Kidney epithelial cell (primary cell): ENCODE measurements at regions not wholly inside any gene's neighbourhood (a gene's known extent, or its start where the extent isn't known, plus 50 kb on each side); places are given as distances from the start of the nearest gene placed in this dataset.

Experiments
- DNase-seq: peaks from one replicate; pipeline ENCODE4 v3.0.0-alpha.2; 2010; ENCODE audit warnings: low read depth
- H3K27me3 ChIP-seq: 2 replicates; pipeline ENCODE4 v1.6.0; 2011; ENCODE audit warnings: low read length; ENCODE audit not compliant: control insufficient read depth, insufficient read depth
- H3K36me3 ChIP-seq: 2 replicates; pipeline ENCODE4 v1.5.1; 2011; ENCODE audit warnings: low read length; ENCODE audit not compliant: control insufficient read depth, insufficient read depth
- H3K4me3 ChIP-seq: 2 replicates; pipeline ENCODE4 v1.5.1; 2011; ENCODE audit warnings: low read depth, mild to moderate bottlenecking, control low read depth, low read length
- CTCF ChIP-seq: IDR thresholded peaks from 2 replicates; pipeline ENCODE4 v1.5.1; 2011; ENCODE audit warnings: mild to moderate bottlenecking, moderate library complexity, low read length, control low read depth, inconsistent platforms; ENCODE audit not compliant: insufficient read depth, poor library complexity, severe bottlenecking

GRCh38 chr17:73703192-73703591 is 58.9 kb upstream of the SDK2 start:
- no peaks in the 10 kb centered on the region for H3K36me3 ChIP-seq
- H3K27me3 ChIP-seq: no peaks in the 10 kb centered on the region
- H3K4me3 ChIP-seq: no peak overlapping the region
- TF ChIP-seq CTCF: no peak
- no peak for DNase-seq

DNA sequence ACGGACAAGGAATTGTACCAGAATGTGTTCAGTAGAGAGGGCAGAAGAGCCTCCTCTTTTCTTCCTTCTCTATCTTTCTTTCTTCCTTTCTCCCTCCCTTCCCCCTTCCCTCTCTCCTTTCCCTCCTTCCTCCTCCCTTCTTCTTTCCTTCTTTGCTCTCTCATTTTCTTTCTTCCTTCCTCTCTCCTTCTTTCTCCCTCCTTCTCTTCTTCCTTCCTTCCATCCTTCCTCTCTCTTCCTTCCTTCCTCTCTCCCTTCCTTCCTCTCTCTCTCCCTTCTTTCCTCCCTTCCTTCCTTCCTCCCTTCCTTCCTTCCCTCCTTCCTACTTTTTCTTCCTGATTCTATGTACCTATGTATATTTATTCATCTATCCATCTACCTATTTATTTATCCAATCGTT is 59.7 kb upstream of the SDK2 start:
- no peak for TF ChIP-seq CTCF
- H3K36me3 ChIP-seq: no peaks in the 10 kb centered on the region
- H3K27me3 ChIP-seq: no peaks in the 10 kb centered on the region
- H3K4me3 ChIP-seq: no peak overlapping the region
- DNase-seq: no peak

DNA sequence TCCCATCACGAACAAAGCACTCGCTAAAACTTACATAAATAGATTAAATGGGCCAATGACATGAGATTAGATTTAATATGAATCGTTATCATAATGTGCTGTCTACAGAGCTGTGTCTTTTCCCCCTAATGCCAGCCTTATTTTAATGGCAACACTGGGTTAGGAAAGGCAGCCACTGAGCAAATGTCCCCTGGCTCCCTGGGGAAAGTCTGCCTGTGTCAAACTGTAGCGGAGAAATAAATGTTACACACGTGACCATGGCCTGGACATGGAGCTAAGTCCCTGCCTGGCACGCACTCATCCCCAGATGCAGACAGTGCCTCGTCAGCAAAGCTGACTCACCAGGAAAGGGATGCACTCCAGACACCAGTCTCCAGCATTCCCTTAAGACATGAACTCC is 61.3 kb upstream of the SDK2 start:
- Histone ChIP-seq H3K4me3 (no peak overlapping the region), H3K27me3 (no peaks in the 10 kb centered on the region), H3K36me3 (no peaks in the 10 kb centered on the region)
- no peak for DNase-seq
- TF ChIP-seq CTCF: no peak

DNA sequence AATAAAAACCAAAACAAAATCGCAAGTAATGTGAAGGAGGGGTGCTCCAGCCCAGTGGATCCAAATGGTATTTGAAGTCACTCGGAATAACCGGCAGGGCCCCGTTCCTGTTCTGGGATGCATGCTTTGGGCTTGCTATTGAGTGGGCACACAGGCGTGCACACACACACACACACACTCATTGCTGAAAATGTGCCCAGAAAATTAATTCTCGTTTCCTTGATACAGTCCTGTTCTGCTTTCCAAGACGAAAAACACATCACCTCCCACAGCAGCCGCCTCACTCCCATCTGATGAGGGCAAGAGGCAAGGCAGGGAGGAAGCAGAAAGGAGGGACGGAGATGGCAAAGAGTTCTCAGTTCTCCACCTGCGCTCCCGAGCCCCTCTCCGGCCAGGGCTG is 62.2 kb upstream of the SDK2 start:
- Histone ChIP-seq H3K4me3 (no peak overlapping the region), H3K36me3 (no peaks in the 10 kb centered on the region), H3K27me3 (no peaks in the 10 kb centered on the region)
- no peak for TF ChIP-seq CTCF
- no peak for DNase-seq

DNA sequence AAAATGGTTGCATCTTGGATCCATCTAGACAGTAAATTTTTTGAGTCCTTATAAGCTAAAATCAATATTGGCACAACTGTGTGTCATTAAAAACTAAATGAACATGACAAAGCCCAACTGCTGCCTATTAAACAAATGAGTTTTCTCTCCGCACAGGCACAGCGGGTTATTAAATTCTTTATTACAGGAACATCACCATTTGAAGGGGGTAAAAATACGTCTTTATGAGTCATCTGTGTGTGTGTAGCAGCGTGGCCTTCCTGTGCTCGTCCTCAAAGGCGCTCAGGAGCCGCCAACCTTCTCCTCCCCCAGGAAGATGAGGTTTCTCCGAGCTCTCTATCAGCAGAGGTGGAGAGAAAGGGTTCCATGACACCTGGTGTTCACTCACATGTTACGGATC is 62.6 kb upstream of the SDK2 start:
- H3K36me3 ChIP-seq: no peaks in the 10 kb centered on the region
- no peak overlapping the region for H3K4me3 ChIP-seq
- no peak for TF ChIP-seq CTCF
- H3K27me3 ChIP-seq: no peaks in the 10 kb centered on the region
- no peak for DNase-seq

DNA sequence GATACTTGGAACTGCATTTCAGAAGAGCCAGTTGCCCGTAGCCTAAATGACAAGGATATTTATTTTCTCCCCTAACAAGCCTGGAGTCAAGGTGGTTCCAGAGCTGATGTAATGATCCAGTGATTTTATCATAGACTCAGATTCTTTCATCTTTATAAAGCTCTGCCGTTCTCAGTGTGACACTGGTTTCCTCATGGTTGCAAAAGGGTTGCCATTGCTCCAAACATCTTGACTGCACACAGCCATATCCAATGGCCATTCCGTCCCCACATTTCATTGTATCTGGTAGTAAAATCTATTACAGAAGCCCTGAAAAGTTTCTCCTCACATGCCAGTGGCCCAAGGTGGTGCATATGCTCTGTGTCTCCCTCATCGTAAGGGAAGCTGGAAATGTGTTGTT is 63.1 kb upstream of the SDK2 start:
- H3K4me3 ChIP-seq: no peak overlapping the region
- H3K36me3 ChIP-seq: no peaks in the 10 kb centered on the region
- TF ChIP-seq CTCF: no peak
- no peaks in the 10 kb centered on the region for H3K27me3 ChIP-seq
- DNase-seq: no peak
